ENCODE measurements at regions not wholly inside any gene's neighbourhood (a gene's known extent, or its start where the extent isn't known, plus 50 kb on each side); places are given as distances from the start of the nearest gene placed in this dataset.
"Not testable (repeated sequence)": the region's sequence is repeated elsewhere in the genome, so short reads cannot be mapped to it uniquely, and the experiment has no call there.

DNA sequence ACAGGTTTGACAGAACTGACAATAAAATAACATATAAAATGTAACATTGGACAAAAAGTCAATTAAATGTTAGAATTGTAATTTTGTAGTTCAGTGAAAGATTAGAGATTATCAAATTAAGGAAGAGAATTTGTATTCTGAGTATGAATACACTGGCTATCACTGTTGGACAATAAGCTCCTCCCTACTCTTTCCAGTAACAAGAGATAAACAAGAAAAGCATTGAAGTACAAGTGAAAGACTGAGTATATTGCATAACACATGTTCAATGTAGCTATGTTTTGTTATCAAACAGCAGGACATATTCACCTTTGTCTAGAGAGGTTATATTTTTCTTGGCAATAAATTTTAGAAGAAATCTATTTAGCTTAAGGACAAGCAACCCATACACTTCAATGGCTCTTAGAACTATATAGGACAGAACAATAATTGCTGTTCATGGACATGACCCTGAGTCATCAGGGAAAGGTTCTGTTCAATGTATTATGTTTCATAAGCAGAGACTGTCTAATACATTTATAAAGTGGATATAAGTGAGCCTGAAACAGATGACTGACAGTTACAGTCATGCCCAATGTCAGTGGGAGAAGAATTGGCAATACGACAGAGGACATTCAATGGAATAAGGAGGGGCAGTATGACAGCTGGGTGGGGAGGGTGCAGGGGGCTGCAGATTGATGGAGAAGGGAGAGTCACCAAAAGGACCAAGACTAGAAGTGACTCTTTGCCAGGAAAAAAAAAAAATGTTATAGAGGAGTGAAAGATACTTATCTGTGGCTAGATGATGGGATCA is 520.4 kb downstream of the FRK start:
- H3K4me2 ChIP-seq (ENCODE audit: low read length), result no peak overlapping the region
- H3K4me3 ChIP-seq (ENCODE audit: low read depth, low read length, poor library complexity, severe bottlenecking), result no peak overlapping the region
- H3K9me2 ChIP-seq (ENCODE audit: low read depth, low read length), result no peaks in the 10 kb centered on the region
- no peaks in the 10 kb centered on the region for H3K27me3 ChIP-seq (ENCODE audit: insufficient read depth, low read length)
- H3K9me3 ChIP-seq (ENCODE audit: low read length), result no peaks in the 10 kb centered on the region
- H3K4me1 ChIP-seq (ENCODE audit: insufficient read depth, low read length, severe bottlenecking), result no peaks in the 10 kb centered on the region
- no peaks in the 10 kb centered on the region for H4K20me1 ChIP-seq (ENCODE audit: insufficient read depth, low read length)
- no peaks in the 10 kb centered on the region for H3F3A ChIP-seq (ENCODE audit: insufficient read depth, low read length)
- no peaks in the 10 kb centered on the region for H3K79me2 ChIP-seq (ENCODE audit: insufficient read depth, low read length)
- TF ChIP-seq EZH2 (IDR thresholded peaks at IDR 0.05; ENCODE audit: borderline replicate concordance, low read length), result no peak
- TF ChIP-seq, protein P1, sequence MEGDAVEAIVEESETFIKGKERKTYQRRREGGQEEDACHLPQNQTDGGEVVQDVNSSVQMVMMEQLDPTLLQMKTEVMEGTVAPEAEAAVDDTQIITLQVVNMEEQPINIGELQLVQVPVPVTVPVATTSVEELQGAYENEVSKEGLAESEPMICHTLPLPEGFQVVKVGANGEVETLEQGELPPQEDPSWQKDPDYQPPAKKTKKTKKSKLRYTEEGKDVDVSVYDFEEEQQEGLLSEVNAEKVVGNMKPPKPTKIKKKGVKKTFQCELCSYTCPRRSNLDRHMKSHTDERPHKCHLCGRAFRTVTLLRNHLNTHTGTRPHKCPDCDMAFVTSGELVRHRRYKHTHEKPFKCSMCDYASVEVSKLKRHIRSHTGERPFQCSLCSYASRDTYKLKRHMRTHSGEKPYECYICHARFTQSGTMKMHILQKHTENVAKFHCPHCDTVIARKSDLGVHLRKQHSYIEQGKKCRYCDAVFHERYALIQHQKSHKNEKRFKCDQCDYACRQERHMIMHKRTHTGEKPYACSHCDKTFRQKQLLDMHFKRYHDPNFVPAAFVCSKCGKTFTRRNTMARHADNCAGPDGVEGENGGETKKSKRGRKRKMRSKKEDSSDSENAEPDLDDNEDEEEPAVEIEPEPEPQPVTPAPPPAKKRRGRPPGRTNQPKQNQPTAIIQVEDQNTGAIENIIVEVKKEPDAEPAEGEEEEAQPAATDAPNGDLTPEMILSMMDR (IDR thresholded peaks at IDR 0.05; ENCODE audit: low read length), result no peak
- no peak overlapping the region for H2AFZ ChIP-seq (ENCODE audit: low read length)
- H3K36me3 ChIP-seq (ENCODE audit: insufficient read depth, low read length), result no peaks in the 10 kb centered on the region
- no peak overlapping the region for H3K9ac ChIP-seq (ENCODE audit: low read length)
- no peak overlapping the region for H3K27ac ChIP-seq (ENCODE audit: low read depth, low read length, poor library complexity, severe bottlenecking)

DNA sequence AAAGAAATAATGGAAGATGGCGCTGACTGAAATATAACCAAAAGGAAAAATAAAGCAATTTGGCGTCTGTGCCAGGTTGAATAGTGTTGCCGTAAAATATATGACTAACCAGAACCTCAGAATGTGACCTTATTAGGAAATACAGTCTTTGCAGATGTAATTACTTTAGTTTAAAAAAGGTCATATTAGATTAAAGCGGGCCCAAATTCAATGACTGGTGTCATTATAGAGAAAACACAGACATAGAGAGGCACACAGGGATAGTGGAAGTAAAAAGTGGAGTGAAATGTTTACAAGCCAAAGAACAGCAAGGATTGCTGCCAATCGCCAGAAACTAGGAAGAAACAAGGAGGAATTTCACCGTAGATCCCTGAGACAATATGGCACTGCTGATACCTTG is 521.2 kb downstream of the FRK start:
- H3K27ac ChIP-seq (ENCODE audit: low read depth, low read length, poor library complexity, severe bottlenecking), result no peak overlapping the region
- H3K27me3 ChIP-seq (ENCODE audit: insufficient read depth, low read length), result no peaks in the 10 kb centered on the region
- H3F3A ChIP-seq (ENCODE audit: insufficient read depth, low read length), result no peaks in the 10 kb centered on the region
- no peak for TF ChIP-seq EZH2 (IDR thresholded peaks at IDR 0.05; ENCODE audit: borderline replicate concordance, low read length)
- TF ChIP-seq, protein P1 (IDR thresholded peaks at IDR 0.05; ENCODE audit: low read length), result no peak
- H3K79me2 ChIP-seq (ENCODE audit: insufficient read depth, low read length), result no peaks in the 10 kb centered on the region
- H4K20me1 ChIP-seq (ENCODE audit: insufficient read depth, low read length), result no peaks in the 10 kb centered on the region
- H3K4me1 ChIP-seq (ENCODE audit: insufficient read depth, low read length, severe bottlenecking), result no peaks in the 10 kb centered on the region
- H3K4me3 ChIP-seq (ENCODE audit: low read depth, low read length, poor library complexity, severe bottlenecking), result no peak overlapping the region
- H3K36me3 ChIP-seq (ENCODE audit: insufficient read depth, low read length), result no peaks in the 10 kb centered on the region
- no peaks in the 10 kb centered on the region for H3K9me3 ChIP-seq (ENCODE audit: low read length)
- H3K9me2 ChIP-seq (ENCODE audit: low read depth, low read length), result no peaks in the 10 kb centered on the region
- H2AFZ ChIP-seq (ENCODE audit: low read length), result no peak overlapping the region
- H3K9ac ChIP-seq (ENCODE audit: low read length), result no peak overlapping the region
- no peak overlapping the region for H3K4me2 ChIP-seq (ENCODE audit: low read length)

DNA sequence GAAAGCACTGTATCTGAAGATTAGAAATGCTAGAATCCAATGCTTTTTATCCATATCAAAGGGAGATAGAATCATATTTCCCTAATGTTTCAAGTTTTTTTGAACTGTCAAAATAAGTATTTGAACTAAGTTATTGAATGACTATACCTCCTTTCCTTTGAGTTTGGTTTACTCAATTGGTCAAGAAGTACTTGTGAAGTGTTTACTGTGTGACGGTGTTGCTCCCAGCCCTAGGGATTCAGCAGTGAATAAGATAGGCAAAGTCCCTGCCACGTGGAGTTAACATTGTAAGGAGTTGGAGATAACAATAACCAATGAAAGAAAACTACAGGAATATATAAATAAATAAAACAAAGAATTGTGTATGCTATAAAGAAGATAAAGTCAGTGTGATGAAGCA is 535.9 kb downstream of the FRK start:
- Histone ChIP-seq H3K9me3 (ENCODE audit: low read length) (no peaks in the 10 kb centered on the region), H3K79me2 (ENCODE audit: insufficient read depth, low read length) (no peaks in the 10 kb centered on the region), H3K4me3 (ENCODE audit: low read depth, low read length, poor library complexity, severe bottlenecking) (no peak overlapping the region), H3K27me3 (ENCODE audit: insufficient read depth, low read length) (no peaks in the 10 kb centered on the region), H3K9me2 (ENCODE audit: low read depth, low read length) (no peaks in the 10 kb centered on the region), H4K20me1 (ENCODE audit: insufficient read depth, low read length) (no peaks in the 10 kb centered on the region), H3K4me1 (ENCODE audit: insufficient read depth, low read length, severe bottlenecking) (no peaks in the 10 kb centered on the region), H3K4me2 (ENCODE audit: low read length) (no peak overlapping the region), H3K9ac (ENCODE audit: low read length) (no peak overlapping the region), H2AFZ (ENCODE audit: low read length) (no peak overlapping the region), H3K36me3 (ENCODE audit: insufficient read depth, low read length) (no peaks in the 10 kb centered on the region), H3F3A (ENCODE audit: insufficient read depth, low read length) (peaks cover 3% of the 10 kb centered on the region; the same call in 1 of the 2 replicates), H3K27ac (ENCODE audit: low read depth, low read length, poor library complexity, severe bottlenecking) (no peak overlapping the region)
- no peak for TF ChIP-seq EZH2 (IDR thresholded peaks at IDR 0.05; ENCODE audit: borderline replicate concordance, low read length)
- TF ChIP-seq, protein P1 (IDR thresholded peaks at IDR 0.05; ENCODE audit: low read length), result no peak

DNA sequence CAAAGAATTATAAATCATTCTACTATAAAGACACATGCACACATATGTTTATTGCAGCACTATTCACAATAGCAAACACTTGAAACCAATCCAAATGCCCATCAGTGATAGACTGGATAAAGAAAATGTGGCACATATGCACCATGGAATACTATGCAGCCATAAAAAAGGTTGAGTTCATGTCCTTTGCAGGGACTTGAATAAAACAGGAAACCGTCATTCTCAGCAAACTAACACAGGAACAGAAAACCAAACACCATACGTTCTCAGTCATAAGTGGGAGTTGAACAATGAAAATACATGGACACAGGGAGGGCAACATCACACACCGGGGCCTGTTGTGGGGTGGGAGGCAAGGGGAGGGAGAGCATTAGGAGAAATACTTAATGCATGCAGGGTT is 538.9 kb downstream of the FRK start:
- H3K27me3 ChIP-seq (ENCODE audit: insufficient read depth, low read length); H4K20me1 ChIP-seq (ENCODE audit: insufficient read depth, low read length); H3K4me1 ChIP-seq (ENCODE audit: insufficient read depth, low read length, severe bottlenecking); H3K4me3 ChIP-seq (ENCODE audit: low read depth, low read length, poor library complexity, severe bottlenecking); H3K4me2 ChIP-seq (ENCODE audit: low read length); H3K36me3 ChIP-seq (ENCODE audit: insufficient read depth, low read length); H2AFZ ChIP-seq (ENCODE audit: low read length); H3K9me3 ChIP-seq (ENCODE audit: low read length); H3K9me2 ChIP-seq (ENCODE audit: low read depth, low read length); H3K79me2 ChIP-seq (ENCODE audit: insufficient read depth, low read length); H3F3A ChIP-seq (ENCODE audit: insufficient read depth, low read length); H3K27ac ChIP-seq (ENCODE audit: low read depth, low read length, poor library complexity, severe bottlenecking); H3K9ac ChIP-seq (ENCODE audit: low read length): not testable (repeated sequence)

Data from OCI-LY1 (cell line).